DMS114 treated with DMSO at 0.1 percent for 48 hours (cell line): ENCODE measurements at regions not wholly inside any gene's neighbourhood (a gene's known extent, or its start where the extent isn't known, plus 50 kb on each side); places are given as distances from the start of the nearest gene placed in this dataset.

Source experiments
- DNase-seq: peaks from one replicate; lab custom pipeline; 2025; ENCODE audit not compliant: unreplicated experiment; lab: John Stamatoyannopoulos, UW

DNA sequence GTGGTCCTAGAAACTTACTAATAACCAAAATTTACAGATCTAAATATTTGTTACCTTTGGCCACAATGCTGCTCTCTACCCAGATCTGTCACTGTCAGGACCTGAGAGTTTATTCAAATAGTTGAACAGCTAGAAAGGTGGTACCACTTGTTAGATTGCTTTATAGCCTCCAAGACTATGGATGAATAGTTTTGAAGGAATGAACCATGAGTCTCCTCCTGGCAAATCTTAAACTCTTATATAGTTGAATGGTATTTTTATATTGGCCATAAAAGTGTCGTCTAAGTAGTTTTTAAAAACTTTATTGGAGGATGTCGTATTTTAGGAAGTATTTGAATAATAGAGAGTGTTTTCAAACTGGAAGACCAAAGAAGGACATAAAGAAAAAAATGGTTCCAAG, 178.7 kb downstream of the AHR start:
- no peak for DNase-seq

- DNase-seq = no peak
These were observed 182.7 kb downstream of the AHR start for GRCh38 chr7:17481118-17481517.

DNA sequence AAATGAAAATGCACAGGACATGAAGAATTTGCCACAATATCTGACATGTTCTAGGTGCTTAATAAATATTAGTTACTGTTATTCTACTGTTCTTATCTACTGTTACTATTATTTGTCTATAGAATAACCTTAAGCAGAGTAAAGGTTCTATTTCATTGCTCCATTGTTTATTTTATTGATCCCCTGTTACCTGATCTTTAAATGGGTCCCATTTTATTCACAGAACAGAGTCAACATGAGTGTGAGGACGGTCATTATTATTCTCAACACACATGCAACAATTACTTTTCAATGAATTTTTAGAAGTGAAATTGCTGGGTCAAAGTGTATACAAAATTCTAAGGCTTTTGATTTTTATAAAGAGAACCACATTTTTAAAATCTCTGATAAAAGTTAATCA, 186.9 kb downstream of the AHR start:
- no peak for DNase-seq

DNA sequence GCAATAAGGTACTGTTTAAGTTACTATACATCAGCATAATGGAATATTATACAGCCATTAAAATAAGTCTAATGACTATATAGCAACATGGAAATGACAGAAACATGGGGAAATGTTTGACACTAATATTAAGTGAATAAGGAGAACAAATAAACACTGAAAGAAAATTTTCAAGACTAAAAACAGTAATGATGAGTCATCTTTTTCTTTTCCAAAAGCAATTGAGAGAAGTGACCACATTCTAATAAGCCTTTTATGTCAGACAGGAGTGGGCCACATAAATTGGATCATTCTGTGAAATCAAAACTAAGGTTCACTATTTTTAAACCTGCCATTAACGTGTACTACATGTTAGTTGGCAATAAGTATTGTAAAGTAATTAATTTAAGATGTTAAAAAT, 187.5 kb downstream of the AHR start:
- no peak for DNase-seq

GRCh38 chr7:17486835-17487234, 188.4 kb downstream of the AHR start:
- no peak for DNase-seq

- no peak for DNase-seq
These were observed 188.9 kb downstream of the AHR start for GRCh38 chr7:17487343-17487742.

- DNase-seq = no peak
These were observed 190.4 kb downstream of the AHR start for GRCh38 chr7:17488829-17489228.

- DNase-seq = no peak
These were observed 191.5 kb downstream of the AHR start for GRCh38 chr7:17489961-17490360.

- no peak for DNase-seq
These were observed 192.4 kb downstream of the AHR start for GRCh38 chr7:17490825-17491224.

- DNase-seq = no peak
These were observed 194.0 kb downstream of the AHR start for GRCh38 chr7:17492437-17492836.

DNA sequence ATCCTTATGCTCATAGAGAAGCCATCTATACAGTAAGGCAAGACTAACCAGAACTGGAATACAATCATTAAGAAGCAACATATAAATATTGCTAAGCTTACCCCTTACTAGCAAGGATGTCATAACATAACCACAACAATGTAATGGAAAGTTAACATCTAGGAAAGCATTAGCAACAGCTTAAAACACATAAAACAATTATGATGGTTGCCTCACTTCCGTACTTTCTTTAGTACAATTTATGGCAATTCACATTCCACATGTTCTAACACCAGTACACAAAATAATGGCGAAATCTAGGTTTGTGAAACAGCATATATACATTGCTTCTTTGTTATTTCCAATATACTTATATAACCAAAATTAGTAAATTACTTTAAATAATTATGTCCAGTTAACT, 195.0 kb downstream of the AHR start:
- DNase-seq = no peak

DNA sequence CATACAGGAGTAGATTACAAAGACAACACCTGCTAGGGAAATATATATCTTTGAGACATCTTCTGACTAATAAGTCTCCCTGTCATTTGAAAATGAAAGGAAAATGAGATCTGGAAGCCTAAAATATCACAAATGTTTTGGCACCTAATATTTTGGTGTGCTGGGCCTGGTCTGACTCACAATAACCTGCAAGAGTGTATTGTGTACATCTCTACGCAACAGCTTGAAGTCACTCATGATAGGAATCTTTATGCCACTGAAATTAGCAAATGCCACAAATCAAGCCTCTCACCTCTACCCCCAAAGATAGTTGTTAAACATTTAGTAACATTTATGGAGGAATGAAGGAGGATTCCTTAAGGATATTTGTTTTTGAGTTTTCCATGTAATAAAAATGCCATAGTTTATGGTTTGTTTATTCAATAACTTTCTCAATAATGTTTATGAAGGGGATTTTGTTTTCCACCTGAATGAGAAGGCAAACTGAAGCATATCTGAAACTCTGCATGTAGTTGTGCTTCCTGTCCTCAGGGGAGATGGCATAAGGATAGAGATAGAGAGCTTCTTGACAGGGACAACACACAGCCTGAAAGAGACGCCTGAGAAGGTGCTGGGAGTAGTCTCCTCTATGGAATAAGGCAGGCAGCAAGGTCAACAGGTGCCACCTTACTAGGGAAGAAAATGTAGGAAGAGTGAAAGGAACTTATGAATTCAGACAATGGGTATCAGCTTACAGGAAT, 197.4 kb downstream of the AHR start:
- DNase-seq = no peak

GRCh38 chr7:17497136-17497535, 198.7 kb downstream of the AHR start:
- DNase-seq = no peak

GRCh38 chr7:17497549-17498167, 199.2 kb downstream of the AHR start:
- DNase-seq = no peak

GRCh38 chr7:17498230-17498629, 199.8 kb downstream of the AHR start:
- no peak for DNase-seq

DNA sequence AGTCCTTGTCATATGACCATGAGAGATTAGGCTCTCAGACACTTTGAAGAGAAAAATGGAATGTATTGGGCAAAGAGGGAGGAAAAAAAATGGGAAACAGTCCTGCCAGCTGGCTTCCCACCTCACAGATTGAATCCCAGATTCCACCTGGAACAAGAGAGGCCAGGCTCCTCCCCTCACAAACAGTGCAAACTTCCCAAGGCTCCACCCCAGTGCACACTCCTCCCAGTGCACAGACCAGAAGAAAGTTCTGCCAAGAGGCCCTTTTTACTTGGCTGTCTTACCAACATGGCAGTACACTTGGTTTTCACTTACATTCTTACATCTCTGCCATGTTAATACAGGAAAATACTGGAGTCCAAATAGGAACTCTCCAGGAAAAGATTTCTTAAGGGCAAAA, 202.3 kb downstream of the AHR start:
- no peak for DNase-seq

- no peak for DNase-seq
These were observed 203.2 kb downstream of the AHR start for GRCh38 chr7:17501441-17502212.

DNA sequence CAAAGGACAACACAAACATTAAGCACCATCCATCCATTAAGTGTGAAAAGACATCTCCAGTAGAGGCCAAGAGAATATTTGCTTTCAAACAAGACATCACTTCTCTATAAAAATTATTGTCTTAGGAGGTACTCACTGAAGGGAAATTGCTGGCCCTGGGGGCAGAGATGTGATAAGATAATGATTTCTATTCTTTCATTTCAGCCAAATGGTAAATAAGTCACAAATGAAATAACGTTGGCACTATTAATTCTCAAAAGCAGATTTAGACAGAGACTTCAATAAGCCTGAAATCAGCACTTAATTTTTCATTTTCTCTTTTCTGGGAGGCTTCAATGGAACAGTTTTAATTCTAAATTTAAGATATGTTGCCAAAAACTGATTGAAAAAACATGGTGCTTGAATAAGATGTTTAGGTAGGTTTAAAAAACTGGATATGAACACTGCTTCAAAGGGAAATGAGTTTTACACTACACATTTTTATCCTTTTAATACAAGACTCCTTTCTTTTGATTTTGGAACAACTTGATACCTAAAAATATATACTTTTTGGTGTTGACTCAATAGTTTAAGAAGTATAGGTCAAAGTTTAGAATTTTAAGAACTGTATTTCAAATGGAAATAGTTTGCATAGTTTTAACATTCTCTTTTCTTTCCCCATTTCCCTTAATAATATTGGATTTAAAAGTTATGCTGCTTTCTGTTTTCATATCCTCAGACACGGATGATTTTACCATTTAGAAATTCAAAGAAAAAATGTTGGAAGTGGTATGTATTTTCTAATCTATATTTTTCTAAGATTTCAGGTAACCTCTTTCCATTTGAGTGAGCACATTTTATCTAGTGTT, 204.0 kb downstream of the AHR start:
- no peak for DNase-seq

DNA sequence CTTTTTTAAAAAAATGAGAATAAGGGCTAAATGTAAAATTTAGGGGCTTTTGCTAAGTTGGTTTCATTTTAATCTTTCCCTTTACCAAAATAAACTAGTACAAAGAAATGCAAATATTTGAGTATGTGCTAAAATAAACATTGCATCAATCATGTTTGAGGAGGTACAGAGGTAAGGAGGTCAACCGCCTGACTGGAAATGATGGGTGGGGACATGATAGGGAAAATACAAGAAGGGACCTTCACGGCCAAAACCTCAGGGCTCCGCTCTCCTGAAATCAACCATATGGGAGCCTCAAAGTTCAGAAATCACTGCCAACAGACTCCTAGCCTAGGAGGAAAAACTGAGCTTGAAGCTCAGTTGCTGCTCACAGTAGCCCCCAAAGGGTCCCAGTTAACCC, 207.6 kb downstream of the AHR start:
- DNase-seq = no peak

- no peak for DNase-seq
These were observed 208.1 kb downstream of the AHR start for GRCh38 chr7:17506596-17506995.

DNA sequence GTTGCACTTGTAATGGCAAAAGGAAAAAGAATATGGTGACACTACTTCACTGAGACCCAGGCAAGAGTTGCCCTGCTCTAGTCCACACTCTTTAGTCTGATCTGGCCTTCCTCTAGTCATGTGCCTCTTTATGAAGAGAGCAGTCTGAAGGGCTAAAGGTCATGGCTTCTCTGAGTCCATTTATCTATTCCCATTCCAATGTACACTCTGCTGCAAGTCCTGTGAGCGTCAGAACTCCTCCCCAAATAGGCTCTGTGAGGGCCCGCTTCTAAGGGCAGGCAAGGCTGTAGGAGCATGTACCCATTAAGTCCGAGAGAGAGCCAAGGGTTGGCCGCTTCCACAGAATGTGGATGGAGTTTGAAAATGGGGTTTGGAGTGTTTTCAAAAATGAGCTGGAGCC, 209.3 kb downstream of the AHR start:
- no peak for DNase-seq
